HCT116 (cell line): ENCODE measurements at regions not wholly inside any gene's neighbourhood (a gene's known extent, or its start where the extent isn't known, plus 50 kb on each side); places are given as distances from the start of the nearest gene placed in this dataset.

Experiments used
- ATAC-seq: fragments of 200-7000 bp; cut with Tn5 transposase; 2 replicates; pipeline ENCODE4 v1.9.1; 2020; ENCODE audit warnings: mild to moderate bottlenecking, moderate library complexity
- BruUV-seq: library from RNA; stranded (reverse); fragments of 400-500 nt; replicated peaks from 2 replicates; lab custom pipeline; 2021; lab: Mats Ljungman, UMichigan
- CTCF ChIA-PET: fragments of 300-600 bp; sonication (Branson Sonifier 250); formaldehyde crosslinking; loops from one replicate; lab custom pipeline; 2021; ENCODE audit warnings: antibody characterized with exemption; lab: Charles Lee
- POLR2A ChIA-PET: fragments of 300-600, 350-600 bp; sonication (Branson Sonifier 250); formaldehyde crosslinking; loops from one replicate; lab custom pipeline; 2021; ENCODE audit warnings: antibody characterized with exemption; lab: Charles Lee
- RAD21 ChIA-PET, 2 experiments: fragments of 300-600 bp; sonication (Branson Sonifier 250); formaldehyde crosslinking; loops; one replicate each; lab custom pipeline; 2023; ENCODE audit warnings: low total read pairs in 2 of 2; ENCODE audit not compliant: uncharacterized antibody in 2 of 2, unreplicated experiment in 2 of 2, low non-redundant PET in 1 of 2; lab: Charles Lee
- DNase-seq: peaks from one replicate; pipeline ENCODE4 v3.0.0-alpha.2; 2010; ENCODE audit warnings: low read depth, low spot score
- H2AFZ ChIP-seq: fragments of 200-600 bp; shearing (Covaris generic), sonication (generic); 2 replicates; pipeline ENCODE4 v1.6.1; 2017; ENCODE audit warnings: low read depth, mixed run types, mixed read lengths, antibody characterized with exemption, low read length; ENCODE audit not compliant: poor library complexity, severe bottlenecking
- H3K27ac ChIP-seq: 2 replicates; pipeline ENCODE4 v1.5.1; 2012; ENCODE audit warnings: low read depth, low read length
- H3K27me3 ChIP-seq: fragments of 200-600 bp; sonication (generic); 2 replicates; pipeline ENCODE4 v1.6.1; 2016; ENCODE audit warnings: mixed run types, low read length, mixed read lengths; ENCODE audit not compliant: insufficient read depth
- H3K36me3 ChIP-seq, 2 experiments: fragments of 200-500 bp in 1 of 2; fragments of 200-600 bp in 1 of 2; sonication (Bioruptor generic) in 1 of 2; sonication (generic) in 1 of 2; 2 replicates each; pipeline versions ENCODE4 v1.5.1 to v1.6.1; 2014 to 2016; ENCODE audit warnings: low read length in 2 of 2, inconsistent platforms in 1 of 2, mixed read lengths in 1 of 2, mixed run types in 1 of 2; ENCODE audit not compliant: insufficient read depth in 2 of 2, control insufficient read depth in 1 of 2
- H3K4me1 ChIP-seq, 2 experiments: fragments of 200-600 bp in 1 of 2; sonication (generic) in 1 of 2; 2 replicates each; pipeline versions ENCODE4 v1.5.1 to v1.6.1; 2012 to 2017; ENCODE audit warnings: low read length in 2 of 2, inconsistent platforms in 1 of 2, mild to moderate bottlenecking in 1 of 2, mixed read lengths in 1 of 2, mixed run types in 1 of 2, moderate library complexity in 1 of 2; ENCODE audit not compliant: insufficient read depth in 2 of 2, control insufficient read depth in 1 of 2
- H3K4me2 ChIP-seq: fragments of 200-600 bp; sonication (generic); 2 replicates; pipeline ENCODE4 v1.6.1; 2017; ENCODE audit warnings: mixed run types, low read length, mixed read lengths
- H3K4me3 ChIP-seq, 2 experiments: fragments of 200-600 bp in 1 of 2; sonication (generic) in 1 of 2; replicated peaks in 1 of 2; 2 replicates each; pipeline ENCODE4 v1.5.1; 2011 to 2016; ENCODE audit warnings: low read length in 2 of 2, control low read depth in 1 of 2, low read depth in 1 of 2, mild to moderate bottlenecking in 1 of 2, mixed read lengths in 1 of 2, mixed run types in 1 of 2
- H3K79me2 ChIP-seq: fragments of 200-600 bp; sonication (generic); 2 replicates; pipeline ENCODE4 v1.6.1; 2017; ENCODE audit warnings: mild to moderate bottlenecking, mixed run types, low read length, moderate library complexity, mixed read lengths; ENCODE audit not compliant: insufficient read depth
- H3K9ac ChIP-seq: fragments of 200-600 bp; sonication (generic); 2 replicates; pipeline ENCODE4 v1.6.1; 2016; ENCODE audit warnings: low read length, mixed read lengths
- H3K9me2 ChIP-seq: fragments of 200-600 bp; sonication (generic), shearing (Covaris generic); 2 replicates; pipeline ENCODE4 v1.6.1; 2017; ENCODE audit warnings: mixed run types, mild to moderate bottlenecking, moderate library complexity; ENCODE audit not compliant: insufficient read depth
- H3K9me3 ChIP-seq, 2 experiments: fragments of 200-500 bp in 1 of 2; fragments of 200-600 bp in 1 of 2; sonication (Bioruptor generic) in 1 of 2; sonication (generic) in 1 of 2; 2 replicates each; pipeline ENCODE4 v1.6.1; 2014 to 2017; ENCODE audit warnings: low read length in 2 of 2, mixed read lengths in 2 of 2, inconsistent platforms in 1 of 2, low read depth in 1 of 2, mild to moderate bottlenecking in 1 of 2, mixed run types in 1 of 2, moderate library complexity in 1 of 2; ENCODE audit not compliant: control insufficient read depth in 1 of 2, insufficient read depth in 1 of 2
- H4K20me1 ChIP-seq: fragments of 200-600 bp; sonication (generic), shearing (Covaris generic); 2 replicates; pipeline ENCODE4 v1.6.1; 2017; ENCODE audit warnings: mixed run types, mild to moderate bottlenecking, moderate library complexity; ENCODE audit not compliant: insufficient read depth
- ATF3 ChIP-seq: IDR thresholded peaks from 2 replicates; pipeline ENCODE4 v1.6.1; 2012
- CBX3 ChIP-seq: IDR thresholded peaks from 2 replicates; pipeline ENCODE4 v1.6.1; 2012; ENCODE audit warnings: low read depth
- CTCF ChIP-seq, 3 experiments: fragments of 200-600 bp in 1 of 3; sonication (generic) in 1 of 3; IDR thresholded peaks in 2 of 3; conservative IDR thresholded peaks in 1 of 3; 2 replicates each; pipeline ENCODE4 v1.5.1; 2012 to 2017; ENCODE audit warnings: low read depth in 2 of 3, low read length in 2 of 3, antibody characterized with exemption in 1 of 3, borderline replicate concordance in 1 of 3, control low read depth in 1 of 3, mild to moderate bottlenecking in 1 of 3, mixed read lengths in 1 of 3, mixed run types in 1 of 3, moderate library complexity in 1 of 3; ENCODE audit not compliant: insufficient read depth in 1 of 3
- ELF1 ChIP-seq: IDR thresholded peaks from 2 replicates; pipeline ENCODE4 v1.6.1; 2012; ENCODE audit warnings: low read depth, borderline replicate concordance
- EZH2 ChIP-seq: fragments of 200-600 bp; sonication (generic); IDR thresholded peaks from 2 replicates; pipeline ENCODE4 v1.6.1; 2017; ENCODE audit warnings: antibody characterized with exemption, mixed run types
- EZH2phosphoT487 ChIP-seq: fragments of 200-600 bp; IDR thresholded peaks from 2 replicates; pipeline ENCODE4 v1.6.1; 2018; ENCODE audit warnings: antibody characterized with exemption, borderline replicate concordance
- FOSL1 ChIP-seq: IDR thresholded peaks from 2 replicates; pipeline ENCODE4 v1.6.1; 2012; ENCODE audit warnings: low read depth
- JUND ChIP-seq: IDR thresholded peaks from 2 replicates; pipeline ENCODE4 v1.6.1; 2012
- MAX ChIP-seq: IDR thresholded peaks from 2 replicates; pipeline ENCODE4 v1.6.1; 2012
- POLR2A ChIP-seq: IDR thresholded peaks from 2 replicates; pipeline ENCODE4 v1.7.0; 2011; ENCODE audit warnings: borderline replicate concordance; ENCODE audit not compliant: insufficient read depth, insufficient read length; ENCODE audit errors: extremely low read depth
- RAD21 ChIP-seq: IDR thresholded peaks from 2 replicates; pipeline ENCODE4 v1.6.1; 2012; ENCODE audit warnings: low read depth, mild to moderate bottlenecking
- SP1 ChIP-seq: IDR thresholded peaks from 2 replicates; pipeline ENCODE4 v1.6.1; 2012; ENCODE audit warnings: low read depth
- SRF ChIP-seq: IDR thresholded peaks from 2 replicates; pipeline ENCODE4 v1.6.1; 2012; ENCODE audit warnings: low read depth
- TCF7L2 ChIP-seq: IDR thresholded peaks from 2 replicates; pipeline ENCODE4 v1.7.0; 2011; ENCODE audit warnings: borderline replicate concordance, inconsistent platforms; ENCODE audit not compliant: insufficient read depth, insufficient read length; ENCODE audit errors: extremely low read depth
- YY1 ChIP-seq: IDR thresholded peaks from 2 replicates; pipeline ENCODE4 v1.6.1; 2011; ENCODE audit warnings: low read length, low read depth, moderate library complexity, mild to moderate bottlenecking; ENCODE audit not compliant: insufficient replicate concordance; ENCODE audit errors: extremely low read depth
- ZFX ChIP-seq: fragments of 450-650 bp; IDR thresholded peaks from 2 replicates; pipeline ENCODE4 v1.6.1; 2017
- ZNF274 ChIP-seq: fragments of 200-500 bp; sonication (Bioruptor generic); IDR thresholded peaks from 2 replicates; pipeline ENCODE4 v1.6.1; 2014; ENCODE audit warnings: mild to moderate bottlenecking, low read depth, low read length, inconsistent platforms
- intact Hi-C: fragments of 100-400 bp; cut with micrococcal nuclease; formaldehyde crosslinking; loops from 2 replicates; pipeline ENCODE4 v1.10.0; 2022
- TF ChIP-seq, protein P1 (sequence below): IDR thresholded peaks from 2 replicates; pipeline ENCODE4 v1.6.1; 2012; ENCODE audit warnings: low read depth

- CTCF ChIA-PET = no interaction called here
- Histone ChIP-seq H3K27ac (no peak overlapping the region), H3K79me2 (no peaks in the 10 kb centered on the region), H3K4me2 (no peak overlapping the region), H3K27me3 (no peaks in the 10 kb centered on the region), H4K20me1 (no peaks in the 10 kb centered on the region), H3K9me2 (no peaks in the 10 kb centered on the region), H3K36me3 (no peaks in the 10 kb centered on the region), H3K9me3 (peaks cover 4 to 26% of the 10 kb centered on the region in 2 experiments; a peak in 2 of 4 replicates), H3K9ac (no peak overlapping the region), H2AFZ (no peak overlapping the region), H3K4me1 (no peaks in the 10 kb centered on the region), H3K4me3 (no peak overlapping the region)
- intact Hi-C loops = no loop called here
- no peak for DNase-seq
- no peak for ATAC-seq
- no TSS peak for BruUV-seq
- POLR2A ChIA-PET = no interaction called here
- TF ChIP-seq SRF (no peak), POLR2A (no peak), CBX3 (no peak), YY1 (no peak), ZFX (no peak), ELF1 (no peak), ZNF274 (no peak), MAX (no peak), EZH2 (no peak), RAD21 (no peak), JUND (no peak), FOSL1 (no peak), TCF7L2 (no peak), CTCF (IDR thresholded peaks at IDR 0.05 in 2 of 3, conservative IDR thresholded peaks at IDR 0.05 in 1 of 3; ENCODE audit: borderline replicate concordance in 1 of 3, insufficient read depth in 1 of 3, low read depth in 2 of 3, low read length in 2 of 3) (no peak), EZH2phosphoT487 (no peak), ATF3 (no peak), SP1 (no peak)
- TF ChIP-seq, protein P1, sequence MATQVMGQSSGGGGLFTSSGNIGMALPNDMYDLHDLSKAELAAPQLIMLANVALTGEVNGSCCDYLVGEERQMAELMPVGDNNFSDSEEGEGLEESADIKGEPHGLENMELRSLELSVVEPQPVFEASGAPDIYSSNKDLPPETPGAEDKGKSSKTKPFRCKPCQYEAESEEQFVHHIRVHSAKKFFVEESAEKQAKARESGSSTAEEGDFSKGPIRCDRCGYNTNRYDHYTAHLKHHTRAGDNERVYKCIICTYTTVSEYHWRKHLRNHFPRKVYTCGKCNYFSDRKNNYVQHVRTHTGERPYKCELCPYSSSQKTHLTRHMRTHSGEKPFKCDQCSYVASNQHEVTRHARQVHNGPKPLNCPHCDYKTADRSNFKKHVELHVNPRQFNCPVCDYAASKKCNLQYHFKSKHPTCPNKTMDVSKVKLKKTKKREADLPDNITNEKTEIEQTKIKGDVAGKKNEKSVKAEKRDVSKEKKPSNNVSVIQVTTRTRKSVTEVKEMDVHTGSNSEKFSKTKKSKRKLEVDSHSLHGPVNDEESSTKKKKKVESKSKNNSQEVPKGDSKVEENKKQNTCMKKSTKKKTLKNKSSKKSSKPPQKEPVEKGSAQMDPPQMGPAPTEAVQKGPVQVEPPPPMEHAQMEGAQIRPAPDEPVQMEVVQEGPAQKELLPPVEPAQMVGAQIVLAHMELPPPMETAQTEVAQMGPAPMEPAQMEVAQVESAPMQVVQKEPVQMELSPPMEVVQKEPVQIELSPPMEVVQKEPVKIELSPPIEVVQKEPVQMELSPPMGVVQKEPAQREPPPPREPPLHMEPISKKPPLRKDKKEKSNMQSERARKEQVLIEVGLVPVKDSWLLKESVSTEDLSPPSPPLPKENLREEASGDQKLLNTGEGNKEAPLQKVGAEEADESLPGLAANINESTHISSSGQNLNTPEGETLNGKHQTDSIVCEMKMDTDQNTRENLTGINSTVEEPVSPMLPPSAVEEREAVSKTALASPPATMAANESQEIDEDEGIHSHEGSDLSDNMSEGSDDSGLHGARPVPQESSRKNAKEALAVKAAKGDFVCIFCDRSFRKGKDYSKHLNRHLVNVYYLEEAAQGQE = no peak
- RAD21 ChIA-PET = no interaction called here
Measured at GRCh38 chr21:16318651-16319300, 589.0 kb downstream of the USP25 start.
